Gastrocnemius medialis (tissue), 4 donors: ENCODE measurements at regions not wholly inside any gene's neighbourhood (a gene's known extent, or its start where the extent isn't known, plus 50 kb on each side); places are given as distances from the start of the nearest gene placed in this dataset.

Experiments
- CTCF ChIP-seq, 5 experiments: fragments of 450-650 bp in 3 of 5; fragments of 200-600 bp in 2 of 5; sonication (generic) in 2 of 5; IDR thresholded peaks in 4 of 5; conservative IDR thresholded peaks in 1 of 5; 1 replicate in 4 of 5; 2 replicates in 1 of 5; pipeline ENCODE4 v1.5.1; 2016 to 2019; ENCODE audit warnings: antibody characterized with exemption in 5 of 5, mild to moderate bottlenecking in 3 of 5, moderate library complexity in 3 of 5
- POLR2A ChIP-seq, 2 donors: fragments of 450-650 bp; IDR thresholded peaks; one replicate each; pipeline ENCODE4 v1.6.1; 2017; ENCODE audit warnings: antibody characterized with exemption in 2 of 2, mild to moderate bottlenecking in 2 of 2, moderate library complexity in 2 of 2

DNA sequence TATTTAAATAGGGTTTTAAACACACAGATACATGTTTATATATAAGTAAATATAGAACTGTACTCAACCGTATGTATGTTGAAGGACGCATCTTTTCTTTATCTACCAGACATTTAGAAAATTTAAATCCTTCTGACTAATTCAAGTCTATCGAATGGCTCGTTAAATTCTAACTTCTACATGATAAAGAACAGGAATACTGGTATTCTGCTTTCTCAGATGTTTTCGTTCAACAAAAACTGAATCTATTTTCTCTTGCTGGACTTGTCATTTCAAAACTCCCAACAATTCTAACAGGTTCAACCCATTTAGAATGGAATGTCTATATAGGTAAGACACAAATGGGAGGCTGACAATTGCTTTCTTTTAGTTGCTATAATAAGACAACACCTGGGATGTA lies 978.3 kb upstream of the ADGRL3 start:
- TF ChIP-seq POLR2A (IDR thresholded peaks at IDR 0.05) (no peak), CTCF (IDR thresholded peaks at IDR 0.05 in 4 of 5, conservative IDR thresholded peaks at IDR 0.05 in 1 of 5) (no peak)
